Activated T-cell treated with anti-CD3 and anti-CD28 coated beads, Interleukin-2, amount 50 U/mL, for 1 hour (primary cell): ENCODE measurements at regions not wholly inside any gene's neighbourhood (a gene's known extent, or its start where the extent isn't known, plus 50 kb on each side); places are given as distances from the start of the nearest gene placed in this dataset.
"Not testable (repeated sequence)": the region's sequence is repeated elsewhere in the genome, so short reads cannot be mapped to it uniquely, and the experiment has no call there.

ENCODE experiments used
- DNase-seq: peaks from one replicate; pipeline ENCODE4 v3.0.0-alpha.2; 2020

DNA sequence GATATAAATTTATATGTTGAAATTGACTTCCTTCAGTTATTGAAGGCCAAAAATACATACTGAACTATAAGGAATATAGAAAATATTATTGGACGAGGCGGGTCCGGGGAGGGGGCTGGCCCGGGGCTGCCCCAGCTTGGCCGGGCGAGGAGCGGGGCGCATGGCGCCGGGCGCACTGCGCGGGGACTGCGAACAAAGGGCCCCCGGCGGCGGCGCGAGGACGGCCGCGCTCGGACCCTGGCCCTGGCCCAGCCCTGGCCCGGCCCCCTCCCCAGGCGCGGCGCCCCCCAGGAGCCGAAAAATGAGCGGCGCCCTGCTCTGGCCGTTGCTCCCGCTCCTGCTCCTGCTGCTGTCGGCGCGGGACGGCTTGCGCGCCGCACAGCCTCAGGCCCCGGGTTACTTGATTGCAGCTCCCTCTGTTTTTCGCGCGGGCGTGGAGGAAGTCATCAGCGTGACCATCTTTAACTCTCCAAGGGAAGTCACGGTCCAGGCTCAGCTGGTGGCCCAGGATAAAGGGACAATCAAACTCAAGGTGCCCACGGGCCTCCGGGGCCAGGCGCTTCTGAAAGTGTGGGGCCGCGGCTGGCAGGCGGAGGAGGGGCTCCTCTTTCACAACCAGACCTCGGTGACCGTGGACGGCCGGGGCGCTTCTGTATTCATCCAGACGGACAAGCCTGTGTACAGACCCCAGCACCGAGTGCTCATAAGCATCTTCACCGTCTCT is 1247.6 kb upstream of the PHF14 start:
- not testable (repeated sequence) for DNase-seq

DNA sequence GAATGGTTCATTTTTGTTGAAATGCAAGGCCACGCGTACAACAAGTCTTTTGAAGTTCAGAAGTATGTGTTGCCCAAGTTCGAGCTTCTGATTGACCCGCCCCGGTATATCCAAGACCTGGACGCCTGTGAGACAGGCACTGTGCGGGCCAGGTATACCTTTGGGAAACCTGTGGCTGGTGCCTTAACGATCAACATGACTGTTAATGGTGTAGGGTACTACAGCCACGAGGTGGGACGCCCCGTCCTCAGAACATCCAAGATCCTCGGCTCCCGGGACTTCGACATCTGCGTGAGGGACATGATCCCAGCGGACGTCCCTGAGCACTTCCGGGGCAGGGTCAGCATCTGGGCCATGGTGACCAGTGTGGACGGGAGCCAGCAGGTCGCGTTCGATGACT is 1246.9 kb upstream of the PHF14 start:
- not testable (repeated sequence) for DNase-seq

DNA sequence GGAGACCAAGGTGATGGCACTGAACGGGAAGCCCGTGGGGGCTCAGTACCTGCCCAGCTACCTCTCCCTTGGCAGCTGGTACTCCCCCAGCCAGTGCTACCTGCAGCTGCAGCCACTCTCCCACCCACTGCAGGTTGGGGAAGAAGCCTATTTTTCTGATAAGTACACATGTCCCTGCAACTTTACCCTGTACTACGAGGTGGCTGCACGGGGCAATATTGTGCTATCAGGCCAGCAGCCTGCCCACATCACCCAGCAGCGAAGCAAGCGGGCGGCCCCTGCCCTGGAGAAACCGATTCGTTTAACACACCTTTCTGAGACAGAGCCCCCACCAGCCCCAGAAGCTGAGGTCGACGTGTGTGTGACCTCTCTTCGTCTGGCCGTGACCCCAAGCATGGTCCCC is 1246.2 kb upstream of the PHF14 start:
- not testable (repeated sequence) for DNase-seq

DNA sequence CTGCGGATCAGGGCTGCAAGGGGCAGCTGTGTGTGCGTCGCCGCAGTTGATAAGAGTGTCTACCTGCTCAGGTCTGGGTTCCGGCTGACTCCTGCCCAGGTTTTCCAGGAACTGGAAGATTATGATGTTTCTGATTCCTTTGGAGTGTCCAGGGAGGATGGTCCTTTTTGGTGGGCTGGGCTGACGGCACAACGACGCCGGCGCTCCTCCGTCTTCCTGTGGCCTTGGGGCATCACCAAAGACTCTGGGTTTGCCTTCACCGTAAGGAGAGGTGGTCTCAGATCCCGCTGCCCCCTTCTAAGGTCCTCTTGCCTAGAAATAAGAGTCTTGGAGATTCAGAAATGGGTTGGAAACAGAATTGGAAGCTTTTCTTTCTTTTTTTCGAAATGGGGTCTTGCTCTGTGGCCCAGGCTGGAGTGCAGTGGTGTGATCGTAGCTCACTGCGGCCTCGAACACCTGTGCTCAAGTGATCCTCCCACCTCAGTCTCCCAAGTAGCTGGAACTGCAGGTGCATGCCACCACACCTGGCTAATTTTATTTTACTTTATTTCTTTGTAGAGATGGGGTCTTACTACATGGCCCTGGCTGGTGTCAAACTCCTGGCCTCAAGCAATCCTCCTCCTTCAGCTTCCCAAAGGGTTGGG is 1245.5 kb upstream of the PHF14 start:
- not testable (repeated sequence) for DNase-seq

DNA sequence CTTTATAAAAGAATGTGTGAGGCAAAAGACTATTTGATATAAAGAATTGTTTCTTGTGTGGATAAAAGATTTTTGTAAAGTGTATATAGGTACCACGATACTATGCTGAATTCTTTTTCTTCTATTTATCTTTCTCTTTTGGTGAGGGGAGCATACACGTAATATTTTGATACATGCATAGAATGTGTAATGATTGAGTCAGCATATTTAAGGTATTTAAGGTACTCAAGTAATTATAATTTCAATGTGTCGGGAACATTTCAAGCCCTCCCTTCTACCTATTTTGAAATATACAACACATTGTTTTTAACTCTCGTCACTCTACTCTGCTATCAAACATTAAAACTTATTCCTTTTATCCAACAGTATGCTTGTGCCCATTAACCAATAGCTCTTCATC is 1221.6 kb upstream of the PHF14 start:
- DNase-seq = no peak

DNA sequence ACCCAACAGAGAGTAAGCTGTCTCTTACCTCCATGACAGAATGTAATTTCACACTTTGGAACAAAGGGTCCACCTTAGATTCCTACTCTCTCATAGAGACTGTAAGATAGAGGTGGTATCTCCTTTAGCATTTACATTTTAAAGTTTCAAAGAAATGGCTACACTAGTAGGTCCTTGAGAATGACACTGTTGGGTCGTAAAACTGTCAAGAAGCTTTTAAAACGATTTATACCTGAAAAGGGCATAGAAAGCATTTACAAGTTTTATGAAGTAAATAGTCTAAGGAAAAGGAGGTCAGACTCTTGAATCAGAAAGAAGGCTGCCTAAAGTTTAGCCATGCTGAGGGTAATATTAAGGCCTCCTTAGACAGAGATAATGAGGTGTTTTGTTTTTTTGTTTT is 1212.4 kb upstream of the PHF14 start:
- DNase-seq = no peak

DNA sequence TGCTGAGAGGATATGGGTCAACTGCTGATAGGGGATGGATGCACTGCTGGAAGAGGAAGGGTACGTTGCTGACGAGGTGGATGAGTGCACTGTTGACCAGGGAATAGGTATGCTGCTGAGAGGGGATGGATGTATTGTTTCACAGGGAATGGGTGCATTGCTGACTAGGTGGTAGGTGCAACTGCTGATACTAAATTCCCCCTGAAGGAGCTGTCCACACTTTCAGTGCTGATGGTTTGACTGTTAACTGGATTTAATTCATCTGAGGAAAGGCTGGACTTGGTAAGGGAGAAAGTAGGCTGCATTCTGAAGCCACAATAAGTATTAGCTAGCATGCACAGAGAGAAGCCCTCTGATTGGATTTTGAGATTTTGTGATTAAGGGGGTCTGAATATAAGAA is 1196.8 kb upstream of the PHF14 start:
- DNase-seq = no peak

DNA sequence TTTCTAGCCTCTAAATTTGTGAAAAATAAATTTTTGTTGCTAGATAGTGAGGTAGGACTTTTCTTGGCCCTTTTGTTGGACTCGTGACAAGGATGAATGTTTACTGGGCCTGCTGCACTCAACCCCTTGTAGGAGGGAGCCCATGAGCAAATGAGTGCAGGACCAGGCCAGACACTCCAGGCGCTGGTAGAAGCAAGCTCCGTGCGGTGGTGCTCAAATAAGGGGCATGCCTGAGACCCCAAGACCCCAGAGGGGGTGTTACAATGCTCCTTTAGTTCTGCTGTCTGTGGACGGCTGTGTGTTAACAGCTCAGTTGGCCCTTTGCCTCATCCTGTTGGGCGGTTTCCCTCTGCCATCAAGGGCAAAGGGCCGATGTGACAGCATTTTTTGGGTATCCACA is 1195.3 kb upstream of the PHF14 start:
- no peak for DNase-seq

DNA sequence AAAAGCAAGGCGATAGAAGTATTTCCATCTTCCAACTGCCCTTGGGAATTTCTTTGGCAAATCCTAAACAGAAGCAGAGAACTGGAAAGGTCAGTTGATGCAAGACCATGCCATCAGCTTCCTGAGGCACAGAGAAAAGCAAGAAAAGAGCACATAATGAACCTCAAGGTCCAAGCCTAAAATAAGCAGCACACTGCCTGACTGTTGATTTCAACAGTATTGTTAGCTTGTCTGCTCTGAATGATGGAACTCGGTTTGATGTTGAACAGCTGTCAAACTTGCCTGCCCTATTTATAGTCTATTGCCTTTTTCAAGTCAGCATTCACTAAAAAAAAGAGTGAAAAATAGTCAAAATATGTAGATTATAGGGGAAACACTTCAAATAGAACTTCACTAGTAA is 1192.0 kb upstream of the PHF14 start:
- no peak for DNase-seq

DNA sequence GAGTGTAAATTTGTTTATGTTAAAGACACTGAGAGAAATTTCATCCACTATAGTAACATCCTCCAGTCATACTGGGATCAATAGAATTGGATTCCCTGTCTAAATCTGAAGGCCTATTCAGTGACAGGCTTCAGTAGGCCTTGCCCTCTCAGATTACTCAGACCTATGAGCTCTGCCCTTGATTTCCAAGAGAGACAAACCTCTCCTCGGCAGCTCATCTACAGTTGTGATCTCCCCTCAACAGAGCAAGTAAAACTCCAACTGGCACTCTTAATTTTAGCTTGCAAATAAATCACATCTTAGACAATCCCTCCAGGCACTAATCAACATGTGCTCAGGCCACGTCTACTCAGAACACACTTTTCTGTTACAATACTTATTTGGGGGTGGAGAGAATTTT is 1191.4 kb upstream of the PHF14 start:
- DNase-seq = no peak

DNA sequence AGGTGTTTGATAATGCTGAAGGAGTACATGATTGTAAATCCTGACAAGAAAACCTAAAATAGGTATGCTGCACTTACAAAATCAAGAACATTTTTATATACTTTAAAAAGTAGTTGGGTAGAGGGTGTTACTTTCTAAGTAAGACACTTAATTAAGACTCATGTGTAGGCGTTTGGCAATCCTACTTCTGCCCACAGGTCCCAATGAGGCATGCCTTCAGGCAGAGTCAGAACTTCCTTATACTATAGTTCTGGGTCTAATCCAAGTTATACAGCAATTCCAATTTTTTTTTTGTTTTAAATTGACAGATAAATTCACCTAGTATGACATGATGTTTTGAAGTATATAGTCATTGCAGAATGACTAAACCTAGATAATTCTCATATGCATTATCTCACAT is 1188.5 kb upstream of the PHF14 start:
- no peak for DNase-seq

DNA sequence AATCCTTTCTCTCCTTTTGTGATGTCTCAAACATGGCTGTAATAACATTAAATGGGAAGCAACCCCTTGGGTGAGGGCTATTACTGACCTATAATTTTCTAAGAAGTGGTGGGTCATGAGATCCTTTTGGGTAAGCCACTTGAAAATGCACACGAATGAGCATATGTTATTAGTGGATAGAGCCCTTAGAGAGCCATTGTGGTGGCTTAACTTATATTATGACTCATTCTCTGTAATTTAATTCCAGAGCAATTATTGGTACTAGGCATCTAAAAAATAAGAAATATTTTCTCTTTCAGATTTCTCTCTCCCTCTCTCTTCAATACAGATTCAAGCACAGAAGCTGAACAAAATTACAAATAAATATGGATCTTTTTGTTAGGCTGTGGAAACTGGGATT is 1177.4 kb upstream of the PHF14 start:
- no peak for DNase-seq

DNA sequence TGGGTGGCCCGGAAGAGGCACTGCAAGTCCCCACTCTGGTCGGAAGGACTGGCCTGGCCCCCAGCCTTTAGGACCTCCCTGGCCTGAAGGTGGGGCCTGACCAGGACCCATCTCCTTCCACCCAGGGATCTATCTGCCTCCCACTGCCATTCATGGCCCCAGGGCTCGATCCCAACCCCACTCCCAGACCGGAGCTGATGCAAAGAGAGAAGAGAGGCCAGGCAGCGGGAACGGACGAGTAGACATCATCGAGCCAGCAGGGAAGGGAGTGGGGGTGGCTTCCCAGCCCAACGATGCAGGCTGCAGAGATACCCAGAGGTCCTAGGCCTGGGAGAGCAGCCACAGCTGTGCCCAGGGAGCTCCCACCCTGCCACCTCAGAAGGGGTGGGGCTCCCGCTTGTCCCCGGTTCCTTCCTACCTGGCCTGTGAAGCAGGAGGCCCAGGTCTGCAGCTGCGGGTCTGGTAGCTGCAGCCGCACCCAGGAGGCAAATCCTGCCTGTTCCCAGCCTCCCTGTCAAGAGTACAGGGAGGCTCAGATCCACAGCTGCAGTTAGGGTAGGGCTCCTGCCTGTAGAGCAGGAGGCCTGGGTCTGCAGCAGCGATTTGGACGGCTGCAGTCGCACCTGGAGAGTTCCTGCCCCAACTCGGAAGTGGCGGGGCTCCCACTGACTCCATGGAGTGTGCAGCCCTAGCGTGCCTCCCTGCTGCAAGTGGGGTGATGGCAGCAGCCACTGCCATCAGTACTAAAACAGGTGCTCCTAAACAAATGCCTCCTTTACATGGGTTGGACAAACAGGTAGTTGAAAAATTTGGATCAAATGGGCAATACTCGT is 1151.0 kb upstream of the PHF14 start:
- DNase-seq = no peak

DNA sequence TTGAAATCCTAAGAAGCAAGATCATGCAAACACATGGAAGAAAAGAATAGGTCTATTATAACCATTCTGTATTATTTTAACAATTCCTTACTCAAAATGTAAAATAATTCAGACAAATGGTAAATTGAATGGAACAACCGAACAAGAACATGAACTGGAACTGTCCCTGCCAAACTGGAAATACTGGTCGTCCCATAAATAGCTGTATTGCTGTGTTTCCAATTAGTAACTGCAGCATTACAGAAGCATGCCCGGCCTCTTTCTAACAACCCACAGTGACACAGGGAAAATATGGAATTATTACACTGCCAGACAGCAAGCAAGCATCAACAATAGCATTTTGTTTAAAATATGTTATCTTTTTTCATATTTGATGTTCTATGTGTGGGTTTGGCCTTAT is 1138.5 kb upstream of the PHF14 start:
- no peak for DNase-seq

DNA sequence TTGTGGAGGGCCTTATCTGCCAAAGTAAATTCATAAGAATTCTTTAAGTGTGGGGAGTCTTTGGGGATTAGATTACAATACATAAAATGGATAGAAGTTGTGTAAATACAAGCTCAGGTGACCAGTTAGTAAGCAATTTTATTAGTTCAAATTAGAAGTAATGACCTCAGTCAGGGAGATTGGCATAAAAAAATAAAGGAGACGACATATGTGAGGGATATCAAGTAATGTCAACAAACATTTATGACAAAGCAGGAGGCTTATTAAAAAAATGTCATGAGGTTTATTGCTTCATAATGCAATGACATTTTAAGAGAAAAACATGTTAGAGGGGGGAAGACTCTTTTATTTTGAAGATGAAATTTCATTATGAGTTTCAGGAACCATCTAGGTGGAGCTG is 1137.0 kb upstream of the PHF14 start:
- DNase-seq = no peak

DNA sequence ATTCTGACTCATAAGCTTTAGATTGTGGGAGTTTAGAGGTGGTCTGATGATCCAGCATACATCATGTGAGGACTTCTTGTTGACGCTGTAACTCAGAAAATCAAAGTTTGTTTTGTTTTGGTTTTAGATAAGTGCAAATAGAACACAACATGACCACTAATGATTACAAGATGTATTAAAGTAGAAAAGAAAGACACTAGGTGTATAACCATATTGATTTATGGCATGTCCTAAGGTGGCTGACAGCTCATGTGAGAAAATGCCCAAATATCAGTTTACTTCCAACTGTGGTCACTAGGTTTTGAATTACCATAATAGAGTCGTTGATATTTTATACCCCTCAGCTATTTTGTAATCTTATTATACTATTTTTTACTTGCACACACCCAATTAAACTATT is 1131.4 kb upstream of the PHF14 start:
- no peak for DNase-seq

DNA sequence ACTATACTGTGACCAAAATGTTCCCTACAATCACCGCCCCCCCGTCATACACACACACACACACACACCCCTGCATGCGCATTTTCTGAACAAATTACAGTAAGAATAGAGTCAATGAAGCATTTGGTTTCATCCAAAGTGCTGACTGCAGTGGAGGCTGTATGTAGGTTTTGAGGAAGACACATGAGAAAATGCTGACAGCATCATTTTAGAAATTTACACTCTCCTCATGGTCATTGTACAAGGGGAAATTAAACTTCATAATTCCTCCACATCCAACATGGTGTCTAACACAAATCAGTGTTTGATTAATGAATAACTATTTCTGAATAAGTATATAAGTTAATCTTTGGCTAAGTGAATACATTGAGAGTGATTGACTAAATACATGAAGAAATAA is 1126.8 kb upstream of the PHF14 start:
- DNase-seq = no peak

DNA sequence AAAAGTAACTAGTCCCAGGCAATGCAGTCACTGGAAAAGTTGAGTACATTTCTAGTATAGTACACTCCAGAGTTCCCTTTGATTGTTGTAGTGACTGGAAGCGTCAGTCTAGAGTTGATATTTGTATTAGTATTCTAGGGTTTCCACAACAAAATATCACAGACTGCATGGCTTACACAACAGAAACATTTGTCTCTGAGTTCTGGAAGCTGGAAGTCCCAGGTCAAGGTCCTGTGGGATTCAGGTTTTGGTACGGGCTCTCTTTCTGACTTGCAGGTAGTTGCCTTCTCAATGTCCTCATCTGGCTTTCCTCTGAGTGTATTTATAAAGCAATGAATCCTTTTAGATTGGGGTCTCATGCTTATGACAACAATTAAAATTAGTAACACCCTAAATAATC is 1119.1 kb upstream of the PHF14 start:
- no peak for DNase-seq

DNA sequence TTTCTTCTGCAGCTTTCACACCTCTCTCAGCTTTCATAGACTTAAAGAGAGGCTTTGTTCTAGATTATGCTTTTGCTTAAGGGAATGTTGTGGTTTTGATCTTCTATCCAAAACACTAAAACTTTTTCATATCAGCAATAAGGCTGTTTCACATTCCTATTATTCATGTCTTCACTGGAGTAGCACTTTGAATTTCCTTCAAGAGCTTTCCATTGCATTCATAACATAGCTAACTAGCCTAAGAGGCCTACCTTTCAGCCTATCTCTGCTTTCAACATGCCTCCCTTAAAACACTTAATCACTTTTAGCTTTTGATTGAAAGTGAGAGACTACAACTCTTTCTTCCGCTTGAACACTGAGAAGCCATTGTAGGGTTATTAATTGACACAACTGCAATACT is 1117.0 kb upstream of the PHF14 start:
- DNase-seq = no peak

DNA sequence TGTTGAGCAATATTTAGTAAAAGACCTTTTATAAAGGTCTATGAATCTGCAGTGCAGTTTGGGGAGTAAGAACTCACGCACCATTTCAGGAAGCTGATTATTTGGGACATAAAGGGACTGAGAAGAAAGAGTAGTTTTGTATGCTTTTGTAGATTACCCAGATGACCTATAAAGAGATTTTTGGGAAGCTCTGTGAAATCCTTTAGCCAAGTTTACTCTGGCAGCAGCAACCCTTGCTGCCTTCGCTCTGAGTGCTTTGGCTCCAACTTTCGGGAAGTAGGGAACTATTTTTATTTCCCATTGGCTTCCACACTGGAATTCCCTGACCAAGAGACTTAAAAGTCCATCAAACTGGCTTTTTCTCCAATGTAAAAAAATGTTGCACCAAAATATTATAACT is 1110.1 kb upstream of the PHF14 start:
- DNase-seq = no peak

DNA sequence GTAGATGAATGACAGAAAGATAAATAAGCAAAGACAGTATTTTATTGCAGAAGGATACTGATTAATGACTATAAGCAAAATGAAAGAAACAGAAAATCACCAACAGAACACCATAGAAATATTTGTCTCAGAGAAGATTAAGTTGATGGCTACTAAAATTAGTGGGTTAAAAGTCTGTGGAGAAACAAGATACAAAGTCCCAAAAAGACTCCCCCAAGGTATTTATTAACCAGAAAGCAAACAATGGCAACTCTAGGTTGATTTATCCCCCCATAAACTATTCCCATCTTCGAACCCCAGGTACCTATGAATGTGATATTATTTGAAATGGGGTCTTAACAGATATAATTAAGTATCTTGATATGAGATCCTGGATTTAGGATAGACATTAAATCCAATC is 1104.5 kb upstream of the PHF14 start:
- no peak for DNase-seq

DNA sequence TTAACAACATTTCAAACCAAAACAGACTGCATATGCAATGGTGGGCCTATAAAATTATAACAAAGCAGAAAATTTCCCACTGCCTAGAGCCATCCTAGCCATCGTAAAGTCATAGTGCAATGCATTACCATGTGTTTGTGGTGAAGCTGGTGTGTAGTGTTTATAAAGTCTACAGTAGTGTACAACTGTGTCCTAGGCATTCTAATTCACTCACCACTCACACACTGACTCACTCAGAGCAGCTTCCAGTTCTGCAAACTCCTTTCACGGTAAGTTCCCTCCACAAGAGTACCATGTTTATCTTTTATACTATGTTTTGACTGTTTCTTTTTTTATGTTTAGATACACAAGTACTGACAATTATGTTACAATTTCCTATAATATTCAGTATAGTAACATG is 1104.1 kb upstream of the PHF14 start:
- DNase-seq = no peak

DNA sequence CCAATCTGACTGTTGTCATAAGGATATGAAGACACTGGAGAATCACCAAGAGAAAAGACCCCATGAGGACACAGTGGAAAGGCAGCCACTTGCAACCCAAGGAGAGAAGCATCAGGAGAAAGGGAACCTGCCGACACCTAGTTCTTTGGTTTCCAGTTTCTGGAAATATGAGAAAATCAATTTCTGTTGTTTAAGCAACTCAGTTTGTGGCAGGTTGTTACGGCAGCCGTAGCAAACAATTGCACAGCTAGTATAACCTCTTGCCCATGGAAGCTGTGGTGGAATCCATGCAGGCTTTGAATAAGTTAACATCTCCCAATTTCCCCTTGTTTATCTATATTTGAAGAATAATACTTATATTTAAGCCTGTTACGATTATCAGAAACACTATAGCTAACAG is 1103.0 kb upstream of the PHF14 start:
- no peak for DNase-seq

DNA sequence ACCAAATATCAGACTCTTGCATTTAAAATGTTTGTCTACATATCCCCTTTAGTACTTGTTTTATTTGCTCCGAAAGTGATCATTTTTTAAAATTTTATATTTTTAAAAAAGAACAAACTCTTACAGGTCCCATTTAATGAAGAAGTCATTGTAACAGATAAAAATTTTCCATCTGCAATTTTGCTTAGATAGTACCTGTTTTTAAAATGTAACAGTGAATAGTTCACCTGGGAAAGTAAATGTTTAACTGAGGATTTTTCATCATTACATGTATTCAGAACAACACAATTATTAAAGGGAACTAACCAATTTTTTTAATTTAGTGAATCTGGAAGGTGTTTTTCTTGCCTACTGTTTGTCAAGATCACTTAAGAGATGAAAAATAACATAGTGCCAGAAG is 1099.5 kb upstream of the PHF14 start:
- no peak for DNase-seq
